Muscle layer of colon (tissue), 2 donors: ENCODE measurements at regions not wholly inside any gene's neighbourhood (a gene's known extent, or its start where the extent isn't known, plus 50 kb on each side); places are given as distances from the start of the nearest gene placed in this dataset.
"Not testable (repeated sequence)": the region's sequence is repeated elsewhere in the genome, so short reads cannot be mapped to it uniquely, and the experiment has no call there.

Experiments
- H3K27ac ChIP-seq: one replicate; pipeline ENCODE4 v1.7.0; 2013; ENCODE audit warnings: low read depth, mild to moderate bottlenecking, low read length, moderate library complexity
- H3K27me3 ChIP-seq, 2 donors: one replicate each; pipeline ENCODE4 v1.7.0; 2013; ENCODE audit warnings: low read length in 2 of 2, mild to moderate bottlenecking in 2 of 2; ENCODE audit not compliant: insufficient read depth in 2 of 2, control insufficient read depth in 1 of 2
- H3K36me3 ChIP-seq: one replicate; pipeline ENCODE4 v1.7.0; 2013; ENCODE audit warnings: mild to moderate bottlenecking, low read length; ENCODE audit not compliant: insufficient read depth
- H3K4me1 ChIP-seq: one replicate; pipeline ENCODE4 v1.7.0; 2013; ENCODE audit warnings: mild to moderate bottlenecking, low read length; ENCODE audit not compliant: insufficient read depth
- H3K4me3 ChIP-seq, 2 donors: one replicate each; pipeline ENCODE4 v1.7.0; 2013; ENCODE audit warnings: low read length in 2 of 2, low read depth in 1 of 2, mild to moderate bottlenecking in 1 of 2, moderate library complexity in 1 of 2
- H3K9ac ChIP-seq: one replicate; pipeline ENCODE4 v1.7.0; 2013; ENCODE audit warnings: low read length
- H3K9me3 ChIP-seq: one replicate; pipeline ENCODE4 v1.7.0; 2013; ENCODE audit warnings: mild to moderate bottlenecking, low read length
- donor health status: abdominal sarcoma.
- donor health status: Adenocarcinoma of cecum.

DNA sequence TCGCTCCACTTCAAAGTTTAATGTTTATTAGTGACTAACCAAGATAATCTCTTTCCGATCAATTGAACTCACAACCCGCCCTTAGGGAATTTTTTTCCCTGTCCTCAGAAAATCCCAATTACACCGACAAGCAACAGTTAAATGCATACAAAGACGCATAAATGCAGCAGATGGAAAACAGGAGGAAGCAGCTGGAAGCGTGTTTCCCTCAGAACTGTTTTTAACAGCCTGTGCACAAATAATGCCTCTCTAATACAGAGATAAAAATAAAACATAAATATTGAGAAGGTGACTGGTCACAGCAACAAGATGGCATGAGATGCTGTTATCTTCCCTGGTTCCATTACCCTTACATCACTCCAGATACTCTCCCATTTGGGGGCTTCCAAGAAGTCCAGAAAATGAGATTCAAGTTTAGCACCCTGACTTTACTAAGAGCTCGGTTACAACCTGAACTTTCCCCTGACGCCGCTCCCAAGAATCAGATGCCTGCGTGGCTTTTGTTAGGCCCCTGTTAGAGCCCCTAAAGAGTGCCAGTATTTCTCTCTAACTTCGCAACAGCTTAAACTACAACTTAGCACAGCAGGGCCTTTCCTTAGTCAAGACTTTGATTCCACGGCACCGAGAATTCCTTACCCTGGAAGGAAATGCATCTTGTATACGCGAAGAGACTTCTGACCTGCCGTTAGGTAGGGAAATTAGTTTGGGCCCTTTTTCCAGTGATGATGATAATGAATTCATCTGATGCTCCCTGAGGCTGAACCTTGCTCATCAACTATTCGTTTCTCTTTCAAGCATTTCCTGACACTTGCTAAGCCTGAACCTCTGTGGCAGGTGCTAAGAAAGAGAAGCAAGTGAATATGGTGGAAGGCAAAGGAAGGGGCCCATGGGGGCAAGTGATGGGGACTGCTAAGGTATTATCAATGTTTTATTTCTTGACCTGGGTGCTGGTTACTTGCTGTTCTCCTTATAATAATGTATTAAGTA is 137.7 kb upstream of the SMYD2 start:
- Histone ChIP-seq H3K9me3 (no peaks in the 10 kb centered on the region), H3K27ac (no peak overlapping the region), H3K9ac (no peak overlapping the region), H3K4me1 (no peaks in the 10 kb centered on the region), H3K27me3 (no peaks in the 10 kb centered on the region), H3K36me3 (no peaks in the 10 kb centered on the region), H3K4me3 (no peak overlapping the region)

GRCh38 chr1:214144521-214144920 is 136.4 kb upstream of the SMYD2 start:
- not testable (repeated sequence) for H3K4me1 ChIP-seq, H3K9me3 ChIP-seq

GRCh38 chr1:214146523-214146922 is 134.4 kb upstream of the SMYD2 start:
- Histone ChIP-seq H3K27me3 (no peaks in the 10 kb centered on the region), H3K4me1 (no peaks in the 10 kb centered on the region), H3K4me3 (no peak overlapping the region), H3K36me3 (no peaks in the 10 kb centered on the region), H3K9ac (no peak overlapping the region), H3K27ac (no peak overlapping the region), H3K9me3 (no peaks in the 10 kb centered on the region)

More at GRCh38 chr1:214144521-214144920, 136.4 kb upstream of the SMYD2 start:
- H3K4me3 ChIP-seq, H3K27ac ChIP-seq, H3K27me3 ChIP-seq, H3K36me3 ChIP-seq, H3K9ac ChIP-seq: not testable (repeated sequence)

- H3K36me3 ChIP-seq, result no peaks in the 10 kb centered on the region
- H3K4me3 ChIP-seq, result no peak overlapping the region
- H3K9ac ChIP-seq, result no peak overlapping the region
- H3K27ac ChIP-seq, result no peak overlapping the region
- peaks cover 21% of the 10 kb centered on the region for H3K4me1 ChIP-seq
- no peaks in the 10 kb centered on the region for H3K9me3 ChIP-seq
- H3K27me3 ChIP-seq, result no peaks in the 10 kb centered on the region
Observed at GRCh38 chr1:214154596-214155292, 126.2 kb upstream of the SMYD2 start.

DNA sequence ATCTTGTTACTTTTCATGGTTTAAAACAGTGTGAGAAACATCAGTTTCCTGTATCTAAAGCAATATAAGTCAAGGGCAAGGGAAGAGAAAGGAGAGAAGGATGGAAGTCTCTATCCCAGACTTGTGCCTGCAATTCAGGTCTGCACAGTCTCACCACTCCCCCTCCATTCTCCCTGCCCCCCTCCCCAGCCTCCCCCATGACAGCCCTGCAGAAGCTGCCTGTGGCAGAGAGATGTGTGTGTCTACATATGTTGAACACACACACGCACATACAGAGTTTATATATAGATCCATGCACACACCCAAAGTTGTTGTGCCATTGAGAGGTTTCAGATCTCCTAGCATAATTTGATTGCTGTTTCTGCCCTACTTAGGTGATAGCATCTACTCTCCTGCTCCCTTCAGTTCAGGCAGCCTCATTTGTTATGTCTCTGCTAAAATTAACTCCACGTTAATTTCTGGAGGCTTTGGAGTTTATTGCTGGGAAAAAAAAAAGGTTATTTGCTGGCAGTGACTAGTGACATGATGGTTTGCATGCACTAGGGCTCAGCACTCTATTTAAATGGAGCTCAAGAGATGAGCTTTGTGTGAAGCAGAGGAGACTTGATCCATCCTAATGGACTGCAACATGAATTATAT is 124.9 kb upstream of the SMYD2 start:
- no peak overlapping the region for H3K9ac ChIP-seq
- peaks cover 21% of the 10 kb centered on the region for H3K4me1 ChIP-seq
- H3K4me3 ChIP-seq, result no peak overlapping the region
- H3K9me3 ChIP-seq, result no peaks in the 10 kb centered on the region
- H3K27me3 ChIP-seq, result no peaks in the 10 kb centered on the region
- H3K36me3 ChIP-seq, result no peaks in the 10 kb centered on the region
- no peak overlapping the region for H3K27ac ChIP-seq

GRCh38 chr1:214164173-214164572 is 116.8 kb upstream of the SMYD2 start:
- H3K9me3 ChIP-seq, result no peaks in the 10 kb centered on the region
- H3K36me3 ChIP-seq, result no peaks in the 10 kb centered on the region
- no peak overlapping the region for H3K9ac ChIP-seq
- H3K27ac ChIP-seq, result no peak overlapping the region
- H3K4me3 ChIP-seq, result no peak overlapping the region
- H3K27me3 ChIP-seq, result no peaks in the 10 kb centered on the region
- no peaks in the 10 kb centered on the region for H3K4me1 ChIP-seq

- Histone ChIP-seq H3K27ac (no peak overlapping the region), H3K27me3 (no peaks in the 10 kb centered on the region), H3K4me3 (no peak overlapping the region), H3K9ac (no peak overlapping the region), H3K4me1 (no peaks in the 10 kb centered on the region), H3K9me3 (no peaks in the 10 kb centered on the region), H3K36me3 (no peaks in the 10 kb centered on the region)
Observed at GRCh38 chr1:214165850-214166374, 115.0 kb upstream of the SMYD2 start.

DNA sequence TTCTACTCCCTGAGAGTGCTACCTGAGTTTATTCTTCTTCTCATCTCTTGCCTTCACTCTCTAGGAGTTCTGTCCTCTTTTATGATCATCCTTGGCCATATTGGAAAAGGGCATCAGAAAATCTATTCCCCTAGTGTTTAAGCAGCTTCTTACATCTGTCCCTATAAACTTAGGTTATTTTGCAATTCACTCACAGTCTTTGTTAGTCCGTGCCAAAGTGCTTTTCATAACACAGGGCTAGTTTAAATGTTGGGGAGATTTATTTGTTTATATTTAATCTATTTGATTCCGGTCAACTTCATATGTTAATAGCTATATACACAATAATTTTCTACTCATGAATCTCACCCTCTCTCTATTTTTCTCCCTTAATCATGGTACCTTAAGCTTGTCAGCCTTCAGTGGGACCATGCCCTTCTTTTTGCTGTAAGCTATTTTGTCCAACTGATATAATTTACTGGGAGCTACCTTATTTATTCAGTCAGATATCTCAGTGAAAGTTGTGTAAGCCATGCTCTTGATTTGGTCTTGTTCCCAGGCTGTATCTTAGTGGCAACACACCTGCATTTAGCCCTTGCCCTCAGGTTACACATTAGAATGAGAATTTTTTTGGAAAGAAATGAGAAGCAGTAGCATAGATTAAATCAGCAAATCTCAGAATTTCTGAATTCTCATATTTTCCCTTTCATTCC is 106.3 kb upstream of the SMYD2 start:
- Histone ChIP-seq H3K36me3 (no peaks in the 10 kb centered on the region), H3K4me1 (no peaks in the 10 kb centered on the region), H3K27me3 (no peaks in the 10 kb centered on the region), H3K4me3 (no peak overlapping the region), H3K9ac (no peak overlapping the region), H3K27ac (no peak overlapping the region), H3K9me3 (no peaks in the 10 kb centered on the region)

DNA sequence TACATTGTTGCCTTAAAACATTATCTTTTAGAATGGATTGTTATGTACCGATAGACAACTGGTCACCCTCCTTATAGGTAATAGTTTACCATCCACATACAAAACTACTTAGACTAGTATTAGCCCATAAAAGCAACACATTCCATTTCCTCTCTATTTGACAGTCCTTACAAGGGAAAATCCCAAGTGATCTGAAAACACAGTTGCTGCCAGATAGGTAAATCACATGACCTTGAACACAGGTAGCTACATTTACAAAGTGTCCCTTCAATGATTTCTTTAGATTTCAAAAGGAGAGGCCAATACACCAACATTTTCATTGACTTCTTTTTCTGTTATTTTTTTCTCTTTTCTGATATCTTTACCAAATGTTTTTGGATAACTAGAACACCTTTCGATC is 102.9 kb upstream of the SMYD2 start:
- H3K36me3 ChIP-seq, result no peaks in the 10 kb centered on the region
- H3K4me1 ChIP-seq, result no peaks in the 10 kb centered on the region
- no peak overlapping the region for H3K27ac ChIP-seq
- no peaks in the 10 kb centered on the region for H3K9me3 ChIP-seq
- H3K9ac ChIP-seq, result no peak overlapping the region
- no peaks in the 10 kb centered on the region for H3K27me3 ChIP-seq
- H3K4me3 ChIP-seq, result no peak overlapping the region

DNA sequence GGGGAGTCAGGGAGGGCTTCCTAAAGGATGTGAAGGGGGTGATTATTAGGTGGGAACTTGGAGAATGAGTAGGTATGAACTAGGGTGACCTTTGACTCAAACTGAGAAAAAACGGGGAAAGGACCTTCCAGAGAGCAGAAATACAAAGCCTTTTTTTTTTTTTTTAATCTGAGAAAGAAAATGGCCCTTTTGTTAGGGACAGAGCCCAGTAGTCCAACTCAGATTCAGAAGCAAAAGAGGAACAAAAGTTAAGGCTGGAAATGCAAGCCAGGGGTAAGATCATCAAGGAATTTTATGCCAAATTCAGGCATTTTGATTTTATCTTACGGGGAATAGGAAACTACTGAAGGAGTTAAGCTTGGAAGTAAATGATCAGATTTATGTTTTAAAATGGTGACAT is 96.0 kb upstream of the SMYD2 start:
- Histone ChIP-seq H3K9me3 (no peaks in the 10 kb centered on the region), H3K4me3 (no peak overlapping the region), H3K4me1 (no peaks in the 10 kb centered on the region), H3K9ac (no peak overlapping the region), H3K27ac (no peak overlapping the region), H3K36me3 (no peaks in the 10 kb centered on the region), H3K27me3 (peaks cover 14 to 33% of the 10 kb centered on the region in 2 donors)
